ENCODE measurements at regions not wholly inside any gene's neighbourhood (a gene's known extent, or its start where the extent isn't known, plus 50 kb on each side); places are given as distances from the start of the nearest gene placed in this dataset.

- DNase-seq = peak in 9 of 14 donors; percentile 11 to 62 (median 26)
These were observed 215.2 kb downstream of the RPS24 start for GRCh38 chr10:78248651-78249464.

GRCh38 chr10:78249690-78250089 is 216.0 kb downstream of the RPS24 start:
- DNase-seq = no peak

- DNase-seq = no peak
These were observed 216.8 kb downstream of the RPS24 start for GRCh38 chr10:78250313-78251015.

- no peak for DNase-seq
These were observed 217.3 kb downstream of the RPS24 start for GRCh38 chr10:78251016-78251385.

GRCh38 chr10:78252286-78252685 is 218.6 kb downstream of the RPS24 start:
- no peak for DNase-seq

GRCh38 chr10:78253063-78253853 is 219.6 kb downstream of the RPS24 start:
- no peak for DNase-seq

GRCh38 chr10:78254013-78254412 is 220.3 kb downstream of the RPS24 start:
- DNase-seq = no peak

GRCh38 chr10:78255214-78255613 is 221.6 kb downstream of the RPS24 start:
- DNase-seq = no peak

GRCh38 chr10:78255796-78256638 is 222.4 kb downstream of the RPS24 start:
- peak in 6 of 14 donors; percentile 12 to 75 (median 26) for DNase-seq

GRCh38 chr10:78258323-78259030 is 224.8 kb downstream of the RPS24 start:
- no peak for DNase-seq

GRCh38 chr10:78259391-78259790 is 225.7 kb downstream of the RPS24 start:
- DNase-seq = no peak

GRCh38 chr10:78260141-78260540 is 226.5 kb downstream of the RPS24 start:
- DNase-seq = no peak

GRCh38 chr10:78260680-78261079 is 227.0 kb downstream of the RPS24 start:
- DNase-seq = no peak

- DNase-seq = no peak
These were observed 227.6 kb downstream of the RPS24 start for GRCh38 chr10:78261291-78261690.

GRCh38 chr10:78262860-78263259 is 229.2 kb downstream of the RPS24 start:
- DNase-seq = no peak

GRCh38 chr10:78263521-78263988 is 229.9 kb downstream of the RPS24 start:
- peak in 10 of 14 donors; percentile 19 to 85 (median 56) for DNase-seq

- DNase-seq = peak in 8 of 14 donors; percentile 13 to 71 (median 22)
These were observed 230.7 kb downstream of the RPS24 start for GRCh38 chr10:78264361-78264760.

GRCh38 chr10:78266741-78267469 is 233.2 kb downstream of the RPS24 start:
- DNase-seq = no peak

- no peak for DNase-seq
These were observed 233.9 kb downstream of the RPS24 start for GRCh38 chr10:78267598-78267997.

GRCh38 chr10:78269060-78269459 is 235.4 kb downstream of the RPS24 start:
- DNase-seq = no peak

GRCh38 chr10:78272329-78272728 is 238.7 kb downstream of the RPS24 start:
- no peak for DNase-seq
